NOMO-1 treated with dmso at 0.1 percent for 144 hours (cell line): ENCODE measurements at regions not wholly inside any gene's neighbourhood (a gene's known extent, or its start where the extent isn't known, plus 50 kb on each side); places are given as distances from the start of the nearest gene placed in this dataset.

ENCODE experiments used
- DNase-seq: peaks from one replicate; lab custom pipeline; 2025; ENCODE audit not compliant: unreplicated experiment; lab: John Stamatoyannopoulos, UW

GRCh38 chr10:78263521-78263988 lies 229.9 kb downstream of the RPS24 start:
- no peak for DNase-seq

- no peak for DNase-seq
These were observed 230.7 kb downstream of the RPS24 start for GRCh38 chr10:78264361-78264760.

GRCh38 chr10:78266741-78267469 lies 233.2 kb downstream of the RPS24 start:
- DNase-seq: no peak

GRCh38 chr10:78267598-78267997 lies 233.9 kb downstream of the RPS24 start:
- no peak for DNase-seq

GRCh38 chr10:78269060-78269459 lies 235.4 kb downstream of the RPS24 start:
- DNase-seq: no peak

GRCh38 chr10:78272329-78272728 lies 238.7 kb downstream of the RPS24 start:
- no peak for DNase-seq

GRCh38 chr10:78274491-78274890 lies 240.8 kb downstream of the RPS24 start:
- no peak for DNase-seq

GRCh38 chr10:78276139-78276538 lies 242.5 kb downstream of the RPS24 start:
- DNase-seq: no peak

- DNase-seq: no peak
These were observed 243.8 kb downstream of the RPS24 start for GRCh38 chr10:78277314-78278057.

- DNase-seq: no peak
These were observed 244.4 kb downstream of the RPS24 start for GRCh38 chr10:78278058-78278404.

- no peak for DNase-seq
These were observed 246.1 kb downstream of the RPS24 start for GRCh38 chr10:78279756-78280155.

GRCh38 chr10:78280604-78281003 lies 246.9 kb downstream of the RPS24 start:
- DNase-seq: no peak

- DNase-seq: no peak
These were observed 248.0 kb downstream of the RPS24 start for GRCh38 chr10:78281627-78282026.

- no peak for DNase-seq
These were observed 249.5 kb downstream of the RPS24 start for GRCh38 chr10:78283069-78283682.

- no peak for DNase-seq
These were observed 250.7 kb downstream of the RPS24 start for GRCh38 chr10:78284381-78284780.

GRCh38 chr10:78285226-78285625 lies 251.6 kb downstream of the RPS24 start:
- DNase-seq: no peak

- no peak for DNase-seq
These were observed 252.5 kb downstream of the RPS24 start for GRCh38 chr10:78286186-78286585.

- DNase-seq: no peak
These were observed 253.0 kb downstream of the RPS24 start for GRCh38 chr10:78286668-78287067.

- no peak for DNase-seq
These were observed 254.0 kb downstream of the RPS24 start for GRCh38 chr10:78287618-78288017.

- DNase-seq: no peak
These were observed 255.0 kb downstream of the RPS24 start for GRCh38 chr10:78288663-78289062.

- DNase-seq: no peak
These were observed 256.6 kb downstream of the RPS24 start for GRCh38 chr10:78290131-78290750.

GRCh38 chr10:78291722-78292121 lies 258.1 kb downstream of the RPS24 start:
- DNase-seq: no peak
